ENCODE measurements at regions not wholly inside any gene's neighbourhood (a gene's known extent, or its start where the extent isn't known, plus 50 kb on each side); places are given as distances from the start of the nearest gene placed in this dataset.

- TF ChIP-seq POLR2A (IDR thresholded peaks at IDR 0.05; ENCODE audit: low read length) (no peak), GATA1 (IDR thresholded peaks at IDR 0.05; ENCODE audit: low read depth, low read length) (no peak)
Measured at GRCh38 chr7:159318682-159319351, 174.2 kb upstream of the VIPR2 start.

All from erythroblast (primary cell).